ENCODE measurements at regions not wholly inside any gene's neighbourhood (a gene's known extent, or its start where the extent isn't known, plus 50 kb on each side); places are given as distances from the start of the nearest gene placed in this dataset.

DNA sequence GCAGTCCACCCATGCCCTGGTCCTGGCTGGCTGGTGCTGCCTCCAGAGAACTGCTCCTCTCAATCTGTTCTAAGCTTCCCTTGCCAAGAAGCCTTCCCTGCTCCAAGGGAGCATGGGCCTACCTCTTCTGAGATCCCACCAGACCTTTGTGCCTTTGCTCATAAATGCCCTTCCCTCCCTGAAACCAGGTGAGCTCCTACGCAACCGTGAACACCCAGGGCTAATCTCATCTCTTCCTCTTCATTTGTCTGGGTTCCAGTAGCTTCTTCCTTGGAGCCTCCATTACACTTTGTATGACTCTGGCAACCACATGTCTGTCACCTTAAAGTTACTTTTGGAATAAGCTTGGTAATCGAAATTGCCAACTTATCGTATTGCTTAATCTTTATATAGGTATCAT, 270.6 kb downstream of the PBX3 start:
- no peak for DNase-seq

DNA sequence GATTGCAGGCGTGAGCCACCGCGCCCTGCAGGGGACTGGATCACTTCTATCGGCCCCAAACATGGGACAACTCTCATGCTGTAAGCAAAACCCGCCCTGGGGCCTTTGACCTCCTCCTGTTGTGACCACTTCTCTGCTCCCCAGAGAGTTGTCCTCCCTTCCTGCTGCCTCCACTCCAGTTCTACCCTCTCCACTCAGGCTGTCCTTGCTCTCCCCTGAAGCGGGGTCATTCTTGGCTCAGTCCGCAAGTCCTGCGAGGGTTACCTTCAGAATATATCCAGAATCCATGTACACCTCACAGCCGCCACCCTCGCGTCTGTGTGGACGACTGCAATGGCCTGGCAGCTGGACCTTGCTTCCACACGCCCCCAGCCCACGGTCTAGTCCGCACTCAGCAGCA, 273.7 kb downstream of the PBX3 start:
- DNase-seq, result no peak

DNA sequence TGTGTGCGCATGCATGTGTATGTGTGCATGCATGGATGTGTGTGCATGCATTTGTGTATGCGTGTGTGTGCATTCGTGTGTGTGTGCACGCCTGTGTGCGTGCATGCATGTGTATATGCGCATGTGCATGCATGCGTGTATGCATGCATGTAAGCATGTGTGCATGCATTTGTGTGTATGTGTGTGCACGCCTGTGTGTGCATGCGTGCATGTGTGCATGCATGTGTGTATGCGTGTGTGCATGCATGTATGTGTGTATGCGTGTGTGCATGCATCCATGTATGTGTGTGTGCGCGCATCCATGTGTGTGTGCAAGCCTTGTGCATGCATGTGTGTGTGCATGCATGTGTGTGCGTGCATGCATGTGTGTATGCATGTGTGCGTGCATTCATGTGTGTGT, 276.8 kb downstream of the PBX3 start:
- DNase-seq, result no peak

DNA sequence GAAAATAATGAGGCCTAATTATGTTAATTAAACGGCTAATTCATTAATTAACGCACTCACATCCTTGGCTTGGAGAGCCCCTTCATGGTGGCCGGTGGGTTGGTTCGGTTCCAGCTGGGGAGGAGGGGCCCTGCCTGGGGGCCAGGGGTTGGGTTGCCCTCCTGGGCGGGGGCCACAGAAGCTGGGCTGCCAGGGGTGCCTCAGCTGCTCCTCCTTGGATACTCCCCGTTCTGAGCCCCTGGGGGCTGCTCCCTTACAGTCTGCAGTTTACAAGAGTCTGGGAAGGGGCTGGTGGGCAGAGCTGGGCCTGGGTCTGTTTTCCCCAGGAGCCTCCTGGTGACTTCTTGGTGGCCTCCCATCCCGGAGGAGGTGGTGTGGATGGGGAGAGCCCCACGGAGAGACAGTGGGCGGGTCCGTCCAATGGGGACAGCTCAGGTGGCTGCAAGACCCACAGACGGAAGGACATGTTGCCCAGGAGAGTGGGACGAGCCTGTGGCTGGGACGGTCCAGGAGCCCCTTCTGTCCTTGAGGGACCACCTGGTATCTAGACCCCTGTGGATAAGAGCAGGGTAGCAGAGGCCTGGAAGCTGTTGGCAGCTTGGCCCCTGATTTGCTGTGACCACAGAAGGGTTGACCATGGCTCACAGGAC, 277.5 kb downstream of the PBX3 start:
- no peak for DNase-seq

DNA sequence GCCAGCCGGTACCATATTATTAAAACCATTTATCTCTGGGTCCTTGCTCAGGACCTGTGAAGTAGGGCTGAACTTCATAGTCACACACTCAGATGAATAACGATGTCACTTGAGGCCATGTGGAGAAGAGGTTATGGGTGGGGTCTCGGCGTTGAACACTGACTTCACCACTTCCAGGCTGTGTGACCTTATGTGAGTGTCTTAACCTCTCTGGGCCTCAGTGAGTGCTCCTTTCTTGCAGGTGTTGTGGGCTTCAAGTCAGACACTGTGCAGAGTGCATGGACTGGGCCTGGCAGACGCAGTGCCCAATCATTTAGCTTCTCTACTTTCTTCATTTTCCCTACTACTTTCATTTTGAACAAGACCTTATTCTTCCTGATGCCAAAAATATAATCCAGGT, 278.8 kb downstream of the PBX3 start:
- DNase-seq, result no peak

DNA sequence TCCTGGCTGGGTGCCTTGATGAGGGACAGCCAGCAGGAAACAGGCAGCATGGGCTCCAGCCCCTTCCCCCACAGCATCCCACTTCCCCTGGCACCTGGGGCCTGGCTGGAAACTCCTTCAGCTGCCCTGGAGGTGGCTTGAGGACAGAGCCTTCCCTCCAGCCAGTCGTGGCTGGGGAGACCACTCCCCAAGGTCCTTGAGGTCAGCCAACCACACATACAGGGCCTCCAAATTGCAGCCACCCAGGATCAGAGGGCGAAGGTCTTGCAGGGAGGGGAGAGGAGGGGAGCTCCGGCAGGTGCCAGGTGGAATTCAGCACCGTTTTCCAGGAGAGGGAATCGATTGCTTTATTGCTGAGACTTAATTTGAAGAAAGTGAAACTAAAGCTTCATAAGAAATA, 280.4 kb downstream of the PBX3 start:
- DNase-seq, result no peak

DNA sequence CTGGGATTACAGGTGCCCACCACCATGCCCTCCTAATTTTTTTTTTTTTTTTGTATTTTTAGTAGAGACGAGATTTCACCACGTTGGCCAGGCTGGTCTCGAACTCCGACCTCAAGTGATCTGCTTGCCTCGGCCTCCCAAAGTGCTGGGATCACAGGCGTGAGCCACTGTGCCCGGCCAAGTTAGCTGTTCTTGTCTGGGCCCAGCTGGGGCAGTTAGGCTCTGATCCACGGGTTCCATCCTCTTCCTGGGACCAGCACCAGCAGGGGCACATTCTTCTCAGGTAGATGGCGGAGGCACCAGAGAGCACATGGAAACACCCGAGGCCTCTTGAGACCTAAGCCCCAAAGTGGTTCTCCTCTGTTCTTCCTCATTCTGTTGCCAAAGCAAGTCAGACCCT, 281.6 kb downstream of the PBX3 start:
- no peak for DNase-seq

DNA sequence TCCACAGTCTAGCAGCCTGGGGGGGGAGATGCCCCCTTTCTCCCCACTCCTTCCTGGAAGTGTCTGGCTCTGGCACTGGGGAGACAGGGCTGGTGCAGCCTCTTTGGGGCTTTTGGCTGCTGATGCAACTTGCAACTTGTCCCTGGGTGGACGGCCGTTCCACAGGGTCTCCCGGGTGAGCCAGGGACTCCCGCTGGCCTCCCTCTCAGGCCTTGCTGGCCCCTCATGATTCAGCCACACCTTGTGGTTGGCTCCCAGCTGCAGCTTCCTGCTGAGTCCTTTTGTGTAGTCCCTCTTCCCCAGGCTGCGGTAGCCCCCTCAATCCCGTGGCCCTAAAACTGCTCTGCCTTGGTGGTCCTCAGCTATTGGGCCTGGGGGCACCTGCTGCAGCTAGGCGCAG, 283.5 kb downstream of the PBX3 start:
- no peak for DNase-seq

DNA sequence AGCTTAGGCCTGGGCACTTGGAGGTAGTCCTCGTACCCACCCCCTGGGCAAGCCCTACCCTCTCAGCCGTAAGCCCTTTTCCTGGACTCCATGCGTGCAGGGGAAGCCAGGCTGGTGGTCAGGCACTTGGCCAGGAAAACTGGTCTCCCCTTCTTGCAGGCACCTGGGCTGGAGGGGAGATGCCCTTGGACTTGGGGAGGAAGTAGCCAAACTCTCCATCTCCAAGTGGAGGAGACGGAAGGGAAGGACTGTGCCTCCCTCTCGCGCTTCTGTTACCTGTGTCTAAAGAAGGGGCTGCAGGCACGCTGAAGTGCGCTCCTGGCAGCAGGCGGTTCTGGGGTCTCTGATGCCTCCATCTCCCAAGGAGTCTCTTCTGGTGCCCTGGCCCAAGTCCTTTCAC, 283.9 kb downstream of the PBX3 start:
- DNase-seq, result no peak

DNA sequence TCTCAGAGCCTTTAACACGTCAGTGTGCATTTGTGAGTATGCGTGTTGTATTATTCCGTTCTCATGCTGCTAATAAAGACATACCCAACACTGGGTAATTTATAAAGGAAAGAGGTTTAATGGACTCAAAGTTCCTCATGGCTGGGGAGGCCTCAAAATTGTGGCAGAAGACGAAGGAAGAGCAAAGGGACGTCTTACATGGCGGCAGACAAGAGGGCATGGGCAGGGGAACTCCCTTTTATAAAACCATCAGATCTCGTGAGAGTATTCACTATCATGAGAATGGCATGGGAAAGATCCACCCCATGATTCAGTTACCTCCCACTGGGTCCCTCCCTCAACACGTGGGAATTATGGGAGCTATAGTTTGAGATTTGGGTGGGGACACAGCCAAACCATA, 285.0 kb downstream of the PBX3 start:
- no peak for DNase-seq

DNA sequence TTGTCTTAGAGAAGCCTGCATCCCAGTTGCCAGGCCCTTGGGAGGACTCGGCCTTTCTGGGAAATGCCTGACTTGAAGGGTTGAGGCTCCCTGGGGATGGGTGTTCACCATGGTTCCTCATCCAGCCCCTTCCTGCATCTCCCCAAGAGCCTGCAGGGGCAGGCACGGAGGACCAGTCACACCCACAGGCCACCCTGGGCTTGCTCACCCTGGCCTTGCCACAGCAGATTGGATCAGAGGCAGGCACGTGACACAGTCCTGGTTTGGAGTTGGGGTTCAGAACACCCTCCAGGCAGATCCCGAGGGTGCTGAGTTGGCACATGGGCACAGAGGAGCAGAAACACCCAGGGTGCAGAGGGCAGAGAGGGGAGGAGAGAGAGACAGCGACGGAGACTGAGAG, 286.1 kb downstream of the PBX3 start:
- DNase-seq, result no peak

DNA sequence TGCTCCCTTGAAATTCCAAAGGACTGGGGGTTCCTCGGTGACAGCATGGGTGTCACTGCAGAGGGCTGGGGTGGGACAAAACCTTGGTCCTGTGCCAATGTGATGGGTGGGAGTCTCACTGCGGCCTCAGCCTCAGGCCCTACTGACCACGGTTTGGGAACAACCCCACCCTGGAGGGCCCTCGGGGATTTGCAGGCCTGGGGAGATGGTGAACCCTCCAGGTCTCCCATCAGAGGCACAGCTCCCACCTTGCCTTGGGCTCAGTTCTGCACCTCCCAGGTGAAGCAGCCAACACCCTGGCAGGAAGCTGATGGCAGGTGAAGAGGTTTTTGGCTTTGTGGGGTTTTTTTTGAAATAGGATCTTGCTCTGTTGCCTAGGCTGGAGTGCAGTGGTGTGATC, 286.8 kb downstream of the PBX3 start:
- no peak for DNase-seq

DNA sequence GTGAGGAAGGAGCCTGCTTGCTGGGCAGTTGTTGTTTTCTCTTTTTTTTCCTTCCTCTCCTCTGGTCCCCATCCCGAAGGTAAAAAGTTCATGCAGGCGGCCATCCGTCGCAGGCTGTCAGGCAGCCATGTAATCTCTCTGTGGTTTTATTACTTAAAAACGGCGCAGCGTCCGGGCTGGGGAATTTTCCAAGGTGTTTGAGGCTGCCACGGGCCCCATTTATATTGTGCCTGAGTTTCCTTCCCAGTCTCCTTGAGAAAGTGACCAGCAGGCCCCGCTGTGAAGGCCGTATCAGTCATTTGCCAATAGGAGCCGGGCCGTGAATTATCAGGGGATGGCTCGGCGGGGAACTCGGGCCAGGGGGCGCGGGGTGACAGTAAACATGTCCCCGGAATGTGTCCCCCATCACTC, 289.7 kb downstream of the PBX3 start:
- DNase-seq, result peak; percentile 38

DNA sequence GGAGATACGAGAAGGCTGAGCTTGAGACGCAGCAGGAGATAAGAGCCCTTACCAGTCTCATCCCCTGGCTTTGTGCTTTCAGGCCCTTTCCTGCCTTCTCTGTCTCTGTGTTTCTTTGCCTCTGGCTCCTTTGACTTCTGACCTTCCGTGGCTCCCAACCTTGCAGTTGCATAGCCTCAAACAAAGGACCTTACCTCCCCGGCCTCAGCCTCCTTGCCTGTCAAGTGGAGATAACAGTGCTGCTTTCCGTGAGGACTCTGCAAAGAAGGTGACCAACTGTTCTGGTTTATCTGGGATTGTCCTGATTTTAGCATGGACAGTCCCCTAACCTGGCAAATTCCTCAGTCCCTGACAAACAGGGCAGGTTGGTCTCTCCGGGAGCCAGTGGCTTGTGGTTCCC, 287.8 kb upstream of the MVB12B start:
- no peak for DNase-seq

DNA sequence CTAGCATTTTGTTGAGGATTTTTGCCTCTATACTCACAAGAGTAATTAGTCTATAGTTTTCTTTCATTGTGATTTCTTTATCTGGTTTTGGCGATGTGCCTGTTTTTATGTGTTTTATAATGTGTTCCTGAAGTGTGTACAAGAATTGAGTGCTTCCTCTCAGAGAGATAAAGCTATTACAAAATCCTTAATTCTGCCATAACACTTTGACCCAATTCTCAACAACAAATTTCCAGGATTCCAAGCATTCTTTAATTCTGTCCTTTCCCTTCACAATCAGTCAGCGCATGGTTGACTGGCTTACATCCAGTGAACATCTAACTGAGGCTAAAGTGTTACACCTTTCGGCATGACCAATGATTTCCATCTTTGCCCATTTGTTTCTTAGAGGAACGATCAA, 282.9 kb upstream of the MVB12B start:
- DNase-seq, result no peak

DNA sequence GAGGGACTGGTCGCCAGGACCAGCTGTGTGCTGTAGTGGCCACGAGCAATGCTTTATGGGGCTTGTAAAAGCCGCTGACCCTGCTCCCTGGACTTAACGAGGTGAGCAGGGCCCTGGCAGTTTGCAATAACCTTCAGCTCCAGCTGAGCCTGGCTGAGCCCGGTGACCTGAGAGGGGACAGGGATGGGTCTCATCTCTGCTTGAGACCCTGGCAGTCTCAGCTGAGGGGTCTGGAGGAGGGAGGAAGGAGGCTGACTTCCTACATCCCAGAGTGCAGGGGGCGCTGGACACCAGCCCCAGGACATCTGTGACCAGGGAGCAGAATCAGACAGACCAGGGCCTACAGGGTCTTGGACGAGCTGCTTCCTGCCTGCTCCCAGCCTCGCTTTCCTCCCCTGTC, 277.5 kb upstream of the MVB12B start:
- no peak for DNase-seq

DNA sequence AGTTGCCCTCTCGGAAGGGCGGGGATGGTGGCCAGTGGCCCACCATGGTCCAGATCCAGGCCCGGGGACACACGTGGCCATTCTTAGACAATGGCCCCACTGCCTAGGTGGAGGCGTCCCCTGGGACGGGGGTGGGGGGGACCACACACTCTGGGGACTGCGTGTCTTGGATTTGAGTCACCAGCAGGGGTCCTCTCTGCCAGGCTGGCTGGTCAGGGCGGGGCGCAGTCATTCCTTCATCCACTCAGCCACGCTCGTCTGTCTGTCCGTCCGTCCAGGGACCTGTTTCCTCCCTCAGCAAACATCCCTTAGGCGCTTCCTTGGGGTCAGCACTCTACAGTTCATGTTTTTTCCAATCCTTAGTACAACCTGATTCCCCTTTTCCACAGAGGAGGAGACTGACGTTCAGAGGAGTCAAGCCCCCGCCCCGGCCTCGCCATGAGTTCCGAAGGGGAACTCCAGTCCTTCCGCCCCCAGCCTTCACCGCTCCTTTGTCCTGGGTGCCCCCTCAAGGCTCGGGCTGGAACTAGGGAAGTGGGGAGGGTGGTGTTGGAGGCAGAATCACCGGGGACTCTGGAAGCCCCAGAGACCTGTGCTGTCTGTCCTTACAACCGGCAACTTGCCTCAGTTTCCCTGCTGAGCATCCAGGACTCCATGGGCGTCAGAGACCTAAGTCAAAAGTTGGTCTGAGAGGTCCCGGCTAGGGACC, 276.6 kb upstream of the MVB12B start:
- DNase-seq, result no peak

DNA sequence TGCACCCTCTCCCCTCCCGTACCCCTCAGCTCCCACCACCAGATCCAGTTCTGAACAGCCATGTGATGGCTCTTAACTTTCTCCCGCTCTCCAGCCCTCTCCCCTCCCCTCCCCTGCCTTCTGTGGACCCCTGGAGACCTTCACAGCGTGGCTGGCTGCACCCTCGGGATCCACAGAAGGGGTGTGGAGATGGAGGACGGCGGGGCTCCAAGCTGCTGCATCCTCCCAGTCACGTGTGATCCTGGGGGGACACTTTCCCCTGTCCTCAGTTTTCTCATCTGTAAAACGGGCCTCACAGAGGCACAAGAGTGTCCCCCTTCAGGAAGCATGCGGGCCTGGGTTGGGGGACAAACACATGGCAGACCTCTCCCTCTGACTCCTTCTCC, 276.0 kb upstream of the MVB12B start:
- DNase-seq, result no peak

DNA sequence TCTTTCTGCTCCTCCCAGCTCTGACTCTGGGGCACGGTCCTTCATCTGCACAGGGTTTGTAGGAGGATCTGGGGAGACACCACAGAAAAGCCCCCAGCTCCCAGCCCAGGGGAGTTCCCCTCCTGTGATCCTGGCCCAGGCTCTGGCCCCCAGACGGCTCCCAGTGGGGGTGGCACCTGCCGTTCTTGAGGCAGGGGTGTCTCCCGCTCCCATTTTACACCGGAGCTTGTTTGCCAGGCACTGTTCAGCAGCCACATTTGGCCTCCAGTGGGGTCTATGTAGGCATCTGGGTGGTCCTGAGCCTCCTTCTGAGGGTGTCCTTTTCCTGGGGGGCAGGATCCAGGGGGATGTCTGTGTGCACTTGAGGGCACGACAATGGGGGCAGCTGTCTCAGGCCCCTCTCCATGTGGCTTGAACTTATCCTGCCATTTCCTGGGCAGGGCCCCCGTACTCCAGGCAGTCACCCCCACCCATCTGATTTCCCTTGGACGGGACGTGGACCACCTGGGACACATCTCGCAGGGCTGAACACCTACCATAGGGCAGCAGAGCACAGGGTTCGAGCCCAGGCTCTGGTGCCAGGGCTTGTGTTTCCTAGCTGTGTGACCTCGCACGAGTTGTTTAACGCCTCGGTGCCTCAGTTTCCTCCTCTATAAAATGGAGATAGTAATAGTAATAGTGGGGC, 275.0 kb upstream of the MVB12B start:
- no peak for DNase-seq

DNA sequence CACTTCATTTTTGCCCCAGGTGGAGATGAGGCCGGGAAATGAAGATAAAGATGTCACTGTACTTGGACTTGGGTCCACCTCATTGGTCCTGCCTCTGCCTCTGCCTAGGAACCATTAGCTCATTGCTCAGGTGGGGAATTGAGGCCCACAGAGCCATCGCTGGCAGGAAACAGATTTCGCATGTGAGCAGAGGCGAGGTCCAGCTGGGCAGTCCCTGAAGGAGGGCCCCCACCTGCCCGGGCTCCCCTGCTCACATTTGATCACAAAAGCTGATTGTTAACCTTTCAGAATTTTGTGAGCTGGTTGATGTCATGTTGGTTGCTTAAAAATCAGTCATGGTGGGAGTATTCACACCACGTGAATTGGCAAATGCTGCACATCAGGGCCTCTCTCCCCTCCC, 273.8 kb upstream of the MVB12B start:
- no peak for DNase-seq

DNA sequence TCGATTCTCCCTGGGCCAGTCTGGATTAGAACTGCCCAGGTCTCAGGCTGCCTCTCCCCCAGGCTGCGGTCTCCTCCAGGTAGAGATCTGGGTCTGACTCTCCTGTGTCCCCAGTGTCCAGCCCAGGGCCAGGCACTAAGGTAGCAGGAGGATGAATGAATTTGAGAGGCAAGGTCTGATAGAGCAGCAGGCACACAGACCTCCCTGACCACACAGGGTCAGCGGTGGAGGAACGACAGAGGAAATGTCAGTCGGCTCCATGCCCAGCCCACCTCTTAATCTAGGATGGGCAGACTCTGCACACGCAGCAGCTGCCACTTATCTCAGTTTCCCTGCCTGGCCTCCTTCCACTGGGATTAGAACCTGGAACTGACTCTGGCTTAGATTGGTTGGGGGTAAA, 272.7 kb upstream of the MVB12B start:
- no peak for DNase-seq

DNA sequence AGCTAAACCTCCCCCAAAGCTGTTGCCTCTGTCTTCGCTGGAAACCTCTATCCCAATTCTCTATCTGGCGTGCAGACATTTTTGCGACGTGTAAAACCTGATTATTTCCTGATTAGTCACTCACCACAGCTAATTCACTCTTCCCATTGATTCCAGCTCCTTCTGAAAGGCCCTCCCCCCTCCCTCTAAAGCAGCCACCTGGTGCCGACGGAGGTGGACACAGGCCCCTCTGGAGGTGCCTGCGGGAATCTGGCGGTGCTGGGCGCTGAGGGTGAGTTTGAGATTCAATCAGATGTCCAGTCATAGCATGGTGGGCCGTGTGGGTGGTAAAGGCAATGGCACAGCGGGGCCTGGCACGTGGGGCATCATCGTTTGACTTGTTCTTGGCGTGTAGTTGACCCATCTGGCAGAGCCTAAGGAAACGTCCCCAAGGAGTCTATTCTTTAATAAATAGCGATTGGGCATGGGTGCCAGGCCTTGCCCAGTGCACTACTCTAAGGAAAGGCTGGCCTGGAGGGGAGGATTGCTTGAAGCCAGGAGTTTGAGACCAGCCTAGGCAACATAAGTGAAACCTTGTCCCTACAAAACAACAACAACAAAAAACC, 271.1 kb upstream of the MVB12B start:
- DNase-seq, result no peak

DNA sequence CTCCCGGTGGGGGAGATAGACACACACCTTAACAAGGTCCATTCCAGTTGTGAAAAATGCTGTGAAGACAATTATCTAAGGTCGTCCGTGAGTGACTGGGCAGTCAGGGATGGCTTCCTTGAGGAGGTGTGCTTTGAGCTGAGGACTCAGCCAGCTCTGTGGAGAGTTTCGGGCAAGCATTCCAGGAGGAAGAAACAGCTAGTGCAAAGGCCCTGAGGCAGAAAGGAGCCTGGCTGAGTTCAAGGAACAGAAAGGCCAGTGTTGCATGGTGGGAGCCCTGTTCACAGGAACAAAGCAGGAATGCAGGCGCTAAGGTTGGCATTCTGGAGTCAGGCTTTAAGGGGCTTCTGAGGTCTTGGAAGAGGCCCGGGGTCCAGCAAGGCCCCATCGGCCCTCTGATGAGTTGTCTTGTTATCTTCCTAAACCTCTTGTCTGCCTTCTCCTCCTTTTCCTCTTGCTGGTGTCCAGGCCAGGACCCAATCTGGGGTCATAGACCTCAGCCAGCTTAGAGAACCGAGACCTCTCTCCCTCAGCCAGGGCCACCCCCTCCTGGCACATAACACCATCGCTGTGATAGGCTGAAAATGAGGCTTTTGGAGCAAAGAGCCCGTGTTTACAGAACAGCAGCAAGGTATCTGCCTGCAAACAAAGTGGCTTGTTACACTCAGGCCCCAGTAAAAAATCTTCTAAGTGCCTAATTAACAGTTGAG, 270.2 kb upstream of the MVB12B start:
- DNase-seq, result no peak
